ENCODE measurements at regions not wholly inside any gene's neighbourhood (a gene's known extent, or its start where the extent isn't known, plus 50 kb on each side); places are given as distances from the start of the nearest gene placed in this dataset.

DNA sequence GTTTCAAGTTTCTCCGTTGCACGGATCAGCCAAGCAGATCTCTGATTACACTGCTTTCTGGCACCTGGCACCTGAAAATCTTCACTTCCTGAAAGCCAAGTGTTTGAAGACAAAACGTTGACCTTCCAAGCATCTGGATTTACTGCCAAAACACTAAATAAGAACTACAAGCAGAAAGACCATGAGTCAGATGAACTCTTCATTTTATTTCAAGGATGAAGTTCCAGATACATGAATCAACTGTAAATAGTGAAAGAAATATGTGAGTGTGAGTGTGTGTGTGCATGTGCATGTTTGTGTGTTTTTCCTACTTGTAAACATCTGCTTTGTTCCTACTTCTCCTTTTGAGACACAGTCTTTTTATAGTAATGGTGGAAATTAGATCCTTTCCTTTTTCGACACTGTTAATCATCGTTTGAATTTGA lies 60.0 kb upstream of the DTNA start:
- TF ChIP-seq SUZ12 (IDR thresholded peaks at IDR 0.05; ENCODE audit: extremely low read depth, insufficient read depth, insufficient read length) (no peak), ZNF274 (IDR thresholded peaks at IDR 0.05; ENCODE audit: low read depth, low read length) (no peak), YY1 (IDR thresholded peaks at IDR 0.05; ENCODE audit: insufficient read depth, insufficient read length) (no peak)
